ENCODE measurements at regions not wholly inside any gene's neighbourhood (a gene's known extent, or its start where the extent isn't known, plus 50 kb on each side); places are given as distances from the start of the nearest gene placed in this dataset.

GRCh38 chr9:89718651-89719050, 113.8 kb downstream of the GADD45G start:
- TF ChIP-seq EZH2phosphoT487 (conservative IDR thresholded peaks at IDR 0.05; ENCODE audit: low read length): no peak
- no peak for TF ChIP-seq CTCF (IDR thresholded peaks at IDR 0.05; ENCODE audit: insufficient read depth, low read length, poor library complexity, severe bottlenecking)

Data from SU-DHL-6 (cell line).